Nephron progenitor cell (in vitro differentiated cells): ENCODE measurements at regions not wholly inside any gene's neighbourhood (a gene's known extent, or its start where the extent isn't known, plus 50 kb on each side); places are given as distances from the start of the nearest gene placed in this dataset.

Experiments
- DNase-seq: peaks from one replicate; pipeline ENCODE4 v3.0.0; 2021
- H3K27ac Mint-ChIP-seq: 2 replicates; pipeline ENCODE4 v1.8.0; 2021; ENCODE audit warnings: mild to moderate bottlenecking, moderate library complexity, mixed read lengths
- H3K27me3 Mint-ChIP-seq: 2 replicates; pipeline ENCODE4 v1.8.0; 2021; ENCODE audit warnings: mild to moderate bottlenecking, low read depth, mixed read lengths; ENCODE audit not compliant: poor library complexity
- H3K36me3 Mint-ChIP-seq: 2 replicates; pipeline ENCODE4 v1.8.0; 2021; ENCODE audit warnings: low read depth, mixed read lengths
- H3K4me1 Mint-ChIP-seq: 2 replicates; pipeline ENCODE4 v1.8.0; 2021; ENCODE audit warnings: mixed read lengths
- H3K4me3 Mint-ChIP-seq: 2 replicates; pipeline ENCODE4 v1.8.0; 2021; ENCODE audit warnings: mild to moderate bottlenecking, moderate library complexity, mixed read lengths
- H3K9me3 Mint-ChIP-seq: 2 replicates; pipeline ENCODE4 v1.8.0; 2021; ENCODE audit warnings: mild to moderate bottlenecking, moderate library complexity, mixed read lengths
- TF ChIP-seq, protein P1 (sequence below): fragments of 200-600 bp; sonication (generic); IDR thresholded peaks from 2 replicates; pipeline ENCODE4 v1.5.0; 2021; ENCODE audit warnings: antibody characterized with exemption

DNA sequence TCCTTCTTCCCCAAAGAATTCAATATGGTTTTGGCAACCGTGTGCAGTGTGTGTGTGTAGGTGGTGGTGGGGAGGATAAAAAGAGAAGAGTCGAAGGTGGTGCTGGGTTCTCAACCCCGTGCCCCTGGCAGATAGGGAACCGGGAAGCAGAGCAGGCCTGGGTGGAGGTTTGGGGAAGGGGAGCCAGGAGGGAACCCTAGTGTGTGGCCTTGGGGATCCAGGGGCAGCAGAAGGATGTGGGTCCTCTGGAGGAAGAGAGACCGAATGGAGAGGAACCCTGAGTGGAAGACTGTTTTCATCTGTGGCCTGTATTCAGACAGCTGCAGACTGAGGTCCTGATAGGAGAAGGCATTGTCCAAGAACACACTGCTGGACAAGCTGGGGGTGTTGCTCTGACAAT lies 73.3 kb upstream of the B3GAT1 start:
- no peak for DNase-seq

DNA sequence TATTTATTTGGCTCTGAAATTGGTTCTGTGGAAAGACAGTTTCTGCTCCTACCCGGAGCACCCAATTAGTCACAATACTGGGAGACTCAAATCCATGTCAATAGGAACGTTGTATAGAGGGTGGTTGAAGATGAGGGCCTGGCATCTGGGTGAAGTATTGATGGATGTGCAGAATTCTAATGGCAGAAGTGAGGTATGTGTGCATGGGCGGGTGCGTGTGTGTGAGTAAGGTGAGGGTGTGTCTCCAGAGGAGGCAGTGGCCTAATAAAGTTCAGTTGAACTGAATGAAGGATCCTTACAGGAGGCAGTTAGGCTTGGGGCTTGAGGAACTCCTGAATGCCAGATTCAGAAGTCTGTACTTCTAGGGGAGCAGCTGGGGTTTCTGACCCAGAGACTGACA lies 71.8 kb upstream of the B3GAT1 start:
- Mint-ChIP-seq H3K4me3 (no peak overlapping the region), H3K9me3 (no peaks in the 10 kb centered on the region), H3K36me3 (no peaks in the 10 kb centered on the region), H3K4me1 (no peaks in the 10 kb centered on the region), H3K27me3 (peaks cover 43% of the 10 kb centered on the region), H3K27ac (no peak overlapping the region)
- no peak for DNase-seq
- TF ChIP-seq, protein P1, sequence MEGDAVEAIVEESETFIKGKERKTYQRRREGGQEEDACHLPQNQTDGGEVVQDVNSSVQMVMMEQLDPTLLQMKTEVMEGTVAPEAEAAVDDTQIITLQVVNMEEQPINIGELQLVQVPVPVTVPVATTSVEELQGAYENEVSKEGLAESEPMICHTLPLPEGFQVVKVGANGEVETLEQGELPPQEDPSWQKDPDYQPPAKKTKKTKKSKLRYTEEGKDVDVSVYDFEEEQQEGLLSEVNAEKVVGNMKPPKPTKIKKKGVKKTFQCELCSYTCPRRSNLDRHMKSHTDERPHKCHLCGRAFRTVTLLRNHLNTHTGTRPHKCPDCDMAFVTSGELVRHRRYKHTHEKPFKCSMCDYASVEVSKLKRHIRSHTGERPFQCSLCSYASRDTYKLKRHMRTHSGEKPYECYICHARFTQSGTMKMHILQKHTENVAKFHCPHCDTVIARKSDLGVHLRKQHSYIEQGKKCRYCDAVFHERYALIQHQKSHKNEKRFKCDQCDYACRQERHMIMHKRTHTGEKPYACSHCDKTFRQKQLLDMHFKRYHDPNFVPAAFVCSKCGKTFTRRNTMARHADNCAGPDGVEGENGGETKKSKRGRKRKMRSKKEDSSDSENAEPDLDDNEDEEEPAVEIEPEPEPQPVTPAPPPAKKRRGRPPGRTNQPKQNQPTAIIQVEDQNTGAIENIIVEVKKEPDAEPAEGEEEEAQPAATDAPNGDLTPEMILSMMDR: no peak

More for the DNA sequence above, 73.3 kb upstream of the B3GAT1 start:
- Mint-ChIP-seq H3K4me3 (no peak overlapping the region), H3K4me1 (no peaks in the 10 kb centered on the region), H3K36me3 (no peaks in the 10 kb centered on the region), H3K27ac (no peak overlapping the region), H3K9me3 (no peaks in the 10 kb centered on the region), H3K27me3 (peaks cover 41% of the 10 kb centered on the region)
- TF ChIP-seq, protein P1: no peak

DNA sequence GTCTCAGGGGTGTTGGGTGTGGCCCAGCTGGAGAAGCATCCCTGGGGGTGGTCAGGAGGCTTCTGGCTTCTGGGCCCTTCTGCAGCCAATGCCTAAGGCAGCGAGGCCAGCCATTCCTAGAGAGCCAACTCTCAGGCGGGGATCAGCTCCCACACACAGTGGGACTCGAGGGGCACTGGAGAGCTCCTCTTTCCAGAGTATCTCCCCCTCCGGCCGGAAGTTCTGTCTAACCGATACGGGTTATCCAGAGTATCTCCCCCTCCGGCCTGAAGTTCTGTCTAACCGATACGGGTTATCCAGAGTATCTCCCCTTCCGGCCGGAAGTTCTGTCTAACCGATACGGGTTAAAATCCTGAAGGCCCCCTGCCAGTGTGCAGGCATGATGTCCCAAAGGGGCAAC lies 71.2 kb upstream of the B3GAT1 start:
- H3K27me3 Mint-ChIP-seq: peaks cover 37% of the 10 kb centered on the region
- no peaks in the 10 kb centered on the region for H3K36me3 Mint-ChIP-seq
- H3K27ac Mint-ChIP-seq: no peak overlapping the region
- TF ChIP-seq, protein P1: no peak
- no peaks in the 10 kb centered on the region for H3K9me3 Mint-ChIP-seq
- no peaks in the 10 kb centered on the region for H3K4me1 Mint-ChIP-seq
- no peak overlapping the region for H3K4me3 Mint-ChIP-seq
- DNase-seq: no peak

DNA sequence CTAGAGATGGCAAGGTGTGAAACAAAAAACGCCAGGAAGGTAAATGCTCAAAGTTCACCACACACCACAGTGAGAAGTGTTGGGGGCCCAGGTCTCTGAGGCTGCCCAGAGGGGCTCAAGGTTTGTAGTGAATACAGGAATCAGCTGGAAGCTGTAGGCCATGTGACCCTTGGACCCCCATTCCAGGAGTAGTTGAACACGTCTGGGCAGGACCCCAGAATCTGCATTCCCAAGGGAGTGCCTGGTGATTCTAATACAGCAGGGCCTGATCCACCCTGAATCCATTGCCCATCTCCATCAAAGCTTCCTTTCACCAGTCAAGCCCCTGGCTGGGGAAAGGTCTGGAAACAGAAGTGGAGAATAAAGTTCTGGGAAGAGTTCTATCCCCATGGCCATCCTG lies 70.8 kb upstream of the B3GAT1 start:
- H3K27me3 Mint-ChIP-seq: peaks cover 36% of the 10 kb centered on the region

DNA sequence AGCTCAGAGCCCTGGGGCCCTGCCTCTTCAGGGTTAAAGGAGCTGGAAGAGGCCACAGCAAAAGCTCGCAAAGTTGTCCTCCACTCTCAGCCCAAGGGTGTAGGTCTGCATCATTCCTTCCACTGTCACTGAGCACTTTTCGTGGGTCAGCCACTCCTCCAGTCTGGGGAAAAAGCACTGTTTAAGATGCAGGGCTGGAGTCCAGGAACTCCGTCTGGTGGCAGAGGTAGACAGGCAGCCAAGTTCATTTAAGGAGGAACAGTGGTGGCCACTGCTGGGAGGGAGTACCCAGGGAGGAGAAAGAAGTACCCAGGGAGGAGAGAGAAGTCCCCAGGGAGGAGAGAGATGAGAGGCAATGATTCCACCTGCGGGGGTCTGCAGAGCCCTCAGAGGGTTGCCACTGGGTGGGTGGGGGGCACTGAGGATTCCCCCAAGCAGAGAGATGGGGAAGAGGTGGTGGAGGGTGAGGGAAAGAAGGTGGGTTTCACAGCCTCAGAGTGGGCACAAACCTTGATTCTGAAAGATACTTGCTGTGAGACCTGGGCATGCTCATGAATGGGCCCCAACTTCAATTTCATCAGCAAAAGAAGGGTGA lies 70.0 kb upstream of the B3GAT1 start:
- H3K36me3 Mint-ChIP-seq: no peaks in the 10 kb centered on the region
- no peaks in the 10 kb centered on the region for H3K4me1 Mint-ChIP-seq
- peaks cover 40% of the 10 kb centered on the region for H3K27me3 Mint-ChIP-seq
- DNase-seq: no peak
- TF ChIP-seq, protein P1: no peak
- no peaks in the 10 kb centered on the region for H3K9me3 Mint-ChIP-seq
- no peak overlapping the region for H3K27ac Mint-ChIP-seq
- no peak overlapping the region for H3K4me3 Mint-ChIP-seq

More for the DNA sequence above, 70.8 kb upstream of the B3GAT1 start:
- H3K27ac Mint-ChIP-seq: no peak overlapping the region
- DNase-seq: no peak
- H3K36me3 Mint-ChIP-seq: no peaks in the 10 kb centered on the region
- H3K4me3 Mint-ChIP-seq: no peak overlapping the region
- H3K4me1 Mint-ChIP-seq: no peaks in the 10 kb centered on the region
- H3K9me3 Mint-ChIP-seq: no peaks in the 10 kb centered on the region
- TF ChIP-seq, protein P1: no peak

DNA sequence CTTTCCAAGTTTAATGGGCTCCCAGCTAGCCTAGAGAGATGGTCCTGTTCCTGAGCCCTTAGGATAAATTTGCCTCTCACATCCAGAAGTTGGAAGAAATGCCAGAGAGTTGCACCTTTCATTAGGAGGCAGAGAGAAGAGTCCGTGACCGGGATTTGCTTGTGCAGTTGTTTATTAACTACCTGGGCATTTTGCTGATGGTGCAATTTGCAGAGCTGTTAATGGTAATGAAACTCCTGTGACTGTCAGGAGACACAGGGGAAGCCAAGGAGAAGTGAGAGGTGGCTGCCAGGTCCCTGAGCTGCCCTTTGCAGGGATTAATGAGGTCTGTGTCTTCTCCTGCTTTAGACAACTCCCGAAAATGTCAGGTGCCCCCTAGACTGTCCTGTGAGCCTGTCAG lies 69.1 kb upstream of the B3GAT1 start:
- H3K4me3 Mint-ChIP-seq: no peak overlapping the region
- no peak overlapping the region for H3K27ac Mint-ChIP-seq
- H3K36me3 Mint-ChIP-seq: no peaks in the 10 kb centered on the region
- no peaks in the 10 kb centered on the region for H3K9me3 Mint-ChIP-seq
- no peak for DNase-seq
- peaks cover 45% of the 10 kb centered on the region for H3K27me3 Mint-ChIP-seq
- TF ChIP-seq, protein P1: no peak
- no peaks in the 10 kb centered on the region for H3K4me1 Mint-ChIP-seq
